Kidney epithelial cell (primary cell): ENCODE measurements at regions not wholly inside any gene's neighbourhood (a gene's known extent, or its start where the extent isn't known, plus 50 kb on each side); places are given as distances from the start of the nearest gene placed in this dataset.

Experiments used
- DNase-seq: peaks from one replicate; pipeline ENCODE4 v3.0.0-alpha.2; 2010; ENCODE audit warnings: low read depth
- H3K27me3 ChIP-seq: 2 replicates; pipeline ENCODE4 v1.6.0; 2011; ENCODE audit warnings: low read length; ENCODE audit not compliant: control insufficient read depth, insufficient read depth
- H3K36me3 ChIP-seq: 2 replicates; pipeline ENCODE4 v1.5.1; 2011; ENCODE audit warnings: low read length; ENCODE audit not compliant: control insufficient read depth, insufficient read depth
- H3K4me3 ChIP-seq: 2 replicates; pipeline ENCODE4 v1.5.1; 2011; ENCODE audit warnings: low read depth, mild to moderate bottlenecking, control low read depth, low read length
- CTCF ChIP-seq: IDR thresholded peaks from 2 replicates; pipeline ENCODE4 v1.5.1; 2011; ENCODE audit warnings: mild to moderate bottlenecking, moderate library complexity, low read length, control low read depth, inconsistent platforms; ENCODE audit not compliant: insufficient read depth, poor library complexity, severe bottlenecking

DNA sequence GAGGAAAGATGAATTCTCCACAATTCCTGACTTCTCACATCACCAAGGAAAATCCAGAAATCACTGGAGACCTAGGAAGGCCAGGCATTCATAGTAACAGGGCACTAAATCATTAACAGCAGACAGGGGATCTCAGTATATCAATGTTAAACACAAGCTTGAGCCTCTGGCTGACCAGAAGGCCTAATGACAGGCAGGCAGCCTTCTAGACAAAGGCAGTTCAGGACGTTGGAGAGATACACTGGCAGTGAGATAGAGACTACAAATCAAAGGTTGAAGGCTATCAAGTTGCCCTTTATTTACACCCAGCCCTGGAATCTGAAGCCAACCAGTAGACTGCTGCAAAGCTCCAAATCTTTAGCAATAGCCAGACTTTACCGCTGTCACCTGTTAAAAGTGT is 422.8 kb upstream of the CCL2 start:
- Histone ChIP-seq H3K27me3 (no peaks in the 10 kb centered on the region), H3K36me3 (no peaks in the 10 kb centered on the region), H3K4me3 (no peak overlapping the region)
- DNase-seq: no peak
- TF ChIP-seq CTCF: no peak

DNA sequence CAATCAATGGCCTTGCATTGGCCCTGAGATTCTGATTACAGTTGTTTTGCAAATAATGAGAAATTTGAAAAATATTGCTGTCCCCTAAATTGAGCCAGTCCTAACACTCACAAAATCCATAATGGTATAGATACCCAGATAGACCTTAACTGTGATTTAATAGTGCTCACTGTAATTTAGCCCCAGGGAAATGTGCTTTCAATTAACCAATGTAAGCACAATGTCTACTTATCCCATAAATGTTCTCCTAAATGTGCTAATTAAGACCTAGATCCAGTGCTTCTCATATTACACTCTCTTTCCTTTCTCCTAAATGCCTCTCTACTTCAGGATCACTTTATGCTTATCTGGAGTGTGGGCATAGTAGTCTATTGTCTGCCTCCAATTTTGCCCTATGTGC is 417.8 kb upstream of the CCL2 start:
- Histone ChIP-seq H3K36me3 (no peaks in the 10 kb centered on the region), H3K4me3 (no peak overlapping the region), H3K27me3 (no peaks in the 10 kb centered on the region)
- TF ChIP-seq CTCF: no peak
- no peak for DNase-seq

DNA sequence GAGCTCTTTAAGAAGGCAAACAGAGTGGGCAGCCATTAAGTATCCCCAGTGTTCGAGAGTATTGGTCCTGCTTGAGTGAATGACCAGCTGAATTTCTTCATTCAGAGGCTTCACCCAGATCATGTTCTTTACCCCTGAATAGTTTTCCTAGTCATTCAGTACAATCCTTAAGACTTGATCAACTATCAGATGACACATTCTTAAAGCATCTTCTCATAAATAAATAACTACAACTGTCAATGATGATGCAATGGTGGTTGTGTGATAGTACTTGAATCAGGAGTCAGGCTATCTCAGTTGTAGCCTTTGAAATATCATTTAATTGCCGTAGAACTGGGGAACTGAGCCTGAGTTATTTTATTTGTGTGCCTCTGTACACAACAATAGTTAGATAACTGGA is 416.8 kb upstream of the CCL2 start:
- peak; percentile 7 for DNase-seq
- Histone ChIP-seq H3K27me3 (no peaks in the 10 kb centered on the region), H3K4me3 (no peak overlapping the region), H3K36me3 (no peaks in the 10 kb centered on the region)
- TF ChIP-seq CTCF: no peak

GRCh38 chr17:33847900-33848299 is 407.2 kb upstream of the CCL2 start:
- no peak for DNase-seq

GRCh38 chr17:33848433-33848832 is 406.7 kb upstream of the CCL2 start:
- H3K36me3 ChIP-seq: no peaks in the 10 kb centered on the region
- no peaks in the 10 kb centered on the region for H3K27me3 ChIP-seq
- TF ChIP-seq CTCF: no peak
- DNase-seq: no peak
- H3K4me3 ChIP-seq: no peak overlapping the region

More at GRCh38 chr17:33847900-33848299, 407.2 kb upstream of the CCL2 start:
- Histone ChIP-seq H3K36me3 (no peaks in the 10 kb centered on the region), H3K4me3 (no peak overlapping the region), H3K27me3 (no peaks in the 10 kb centered on the region)
- no peak for TF ChIP-seq CTCF

DNA sequence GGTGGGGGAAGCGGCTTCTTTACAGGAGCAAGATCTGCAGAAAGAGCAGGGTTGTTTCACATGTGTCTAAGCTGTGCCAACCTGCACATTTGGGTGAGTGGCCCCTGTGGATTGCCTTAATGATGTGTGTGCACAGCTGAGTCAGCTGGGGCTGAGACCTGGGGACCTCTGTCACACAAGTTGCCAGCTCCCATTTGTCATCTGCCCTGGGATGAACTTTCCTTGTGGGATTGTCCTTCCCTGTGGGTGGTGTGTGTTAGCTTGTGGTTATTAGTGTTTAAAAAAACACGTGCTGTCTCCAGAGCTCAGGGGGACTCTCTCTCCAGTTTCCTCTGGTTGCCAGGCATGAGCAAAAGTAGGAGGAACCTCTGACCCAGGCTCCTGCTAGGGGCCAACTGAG is 400.5 kb upstream of the CCL2 start:
- Histone ChIP-seq H3K27me3 (no peaks in the 10 kb centered on the region), H3K4me3 (no peak overlapping the region), H3K36me3 (no peaks in the 10 kb centered on the region)
- DNase-seq: no peak
- no peak for TF ChIP-seq CTCF
